Panc1 (cell line): ENCODE measurements at regions not wholly inside any gene's neighbourhood (a gene's known extent, or its start where the extent isn't known, plus 50 kb on each side); places are given as distances from the start of the nearest gene placed in this dataset.

Source experiments
- ATAC-seq: fragments of 200-7000 bp; cut with Tn5 transposase; 2 replicates; pipeline ENCODE4 v1.9.1; 2020; ENCODE audit warnings: mild to moderate bottlenecking, moderate library complexity
- BruUV-seq: library from RNA; stranded (reverse); fragments of 400-500 nt; replicated peaks from 2 replicates; lab custom pipeline; 2021; lab: Mats Ljungman, UMichigan
- CTCF ChIA-PET: fragments of 300-600 bp; sonication (Branson Sonifier 250); formaldehyde crosslinking; loops from one replicate; lab custom pipeline; 2022; ENCODE audit warnings: antibody characterized with exemption; lab: Charles Lee
- POLR2A ChIA-PET: fragments of 300-600 bp; sonication (Branson Sonifier 250); formaldehyde crosslinking; loops from one replicate; lab custom pipeline; 2022; ENCODE audit warnings: antibody characterized with exemption; lab: Charles Lee
- DNase-seq: peaks from one replicate; pipeline ENCODE4 v3.0.0-alpha.2; 2010; ENCODE audit warnings: low read depth, low spot score
- H3K27ac ChIP-seq: 2 replicates; pipeline ENCODE4 v1.5.1; 2011; ENCODE audit warnings: mild to moderate bottlenecking, low read length, inconsistent platforms
- H3K27me3 ChIP-seq: fragments of 200-500 bp; sonication (Bioruptor generic); 2 replicates; pipeline ENCODE4 v1.6.0; 2014; ENCODE audit warnings: low read length, inconsistent platforms; ENCODE audit not compliant: control insufficient read depth, insufficient read depth
- H3K36me3 ChIP-seq: fragments of 200-500 bp; sonication (Bioruptor generic); 2 replicates; pipeline ENCODE4 v1.5.1; 2014; ENCODE audit warnings: inconsistent platforms, mild to moderate bottlenecking, low read length, moderate library complexity; ENCODE audit not compliant: control insufficient read depth, insufficient read depth
- H3K4me1 ChIP-seq: 2 replicates; pipeline ENCODE4 v1.5.1; 2011; ENCODE audit warnings: inconsistent platforms, mild to moderate bottlenecking, low read length, moderate library complexity; ENCODE audit not compliant: control insufficient read depth, insufficient read depth
- H3K4me3 ChIP-seq, 2 experiments: 2 replicates each; pipeline ENCODE4 v1.5.1; 2011 to 2012; ENCODE audit warnings: low read depth in 2 of 2, low read length in 2 of 2, mild to moderate bottlenecking in 2 of 2, inconsistent platforms in 1 of 2, moderate library complexity in 1 of 2
- H3K9me3 ChIP-seq: fragments of 200-500 bp; sonication (Bioruptor generic); 2 replicates; pipeline ENCODE4 v1.5.1; 2014; ENCODE audit warnings: low read depth, mild to moderate bottlenecking, inconsistent platforms, low read length, moderate library complexity; ENCODE audit not compliant: control insufficient read depth, insufficient read depth
- CTCF ChIP-seq: fragments of 450-650 bp; IDR thresholded peaks from 2 replicates; pipeline ENCODE4 v1.5.1; 2017; ENCODE audit warnings: mild to moderate bottlenecking
- POLR2AphosphoS5 ChIP-seq: IDR thresholded peaks from 2 replicates; pipeline ENCODE4 v1.6.1; 2012; ENCODE audit warnings: mild to moderate bottlenecking, low read depth, low read length, moderate library complexity
- REST ChIP-seq, 2 experiments: IDR thresholded peaks; 2 replicates each; pipeline ENCODE4 v1.6.1; 2011 to 2012; ENCODE audit warnings: low read depth in 2 of 2, control low read depth in 1 of 2, low read length in 1 of 2, mild to moderate bottlenecking in 1 of 2, moderate library complexity in 1 of 2; ENCODE audit not compliant: insufficient read depth in 1 of 2
- SIN3A ChIP-seq: IDR thresholded peaks from 2 replicates; pipeline ENCODE4 v1.6.1; 2012; ENCODE audit warnings: low read depth, mild to moderate bottlenecking, low read length, moderate library complexity, borderline replicate concordance; ENCODE audit not compliant: insufficient read depth
- TCF7L2 ChIP-seq: IDR thresholded peaks from 2 replicates; pipeline ENCODE4 v1.6.1; 2011; ENCODE audit warnings: mild to moderate bottlenecking, low read depth, low read length, inconsistent platforms
- in situ Hi-C: cut with HindIII; loops from 2 replicates; pipeline ENCODE4 v1.10.0; 2016; ENCODE audit warnings: low sequenced_read_pairs, low pct_unique_long_range_greater_than_20kb
- intact Hi-C: fragments of 100-400 bp; cut with micrococcal nuclease; formaldehyde crosslinking; loops from one replicate; pipeline ENCODE4 v1.10.0; 2022; ENCODE audit not compliant: unreplicated experiment

- in situ Hi-C loops (no loop called here), intact Hi-C loops (no loop called here)
- no peaks in the 10 kb centered on the region for H3K27me3 ChIP-seq
- no peak overlapping the region for H3K4me3 ChIP-seq
- DNase-seq = no peak
- no peaks in the 10 kb centered on the region for H3K4me1 ChIP-seq
- BruUV-seq = no TSS peak
- TF ChIP-seq TCF7L2 (no peak), REST (IDR thresholded peaks at IDR 0.05; ENCODE audit: insufficient read depth in 1 of 2, low read depth in 2 of 2, low read length in 1 of 2) (no peak), SIN3A (no peak), POLR2AphosphoS5 (no peak), CTCF (no peak)
- ChIA-PET POLR2A (no interaction called here), CTCF (no interaction called here)
- H3K36me3 ChIP-seq = no peaks in the 10 kb centered on the region
- no peak for ATAC-seq
- H3K9me3 ChIP-seq = no peaks in the 10 kb centered on the region
- no peak overlapping the region for H3K27ac ChIP-seq
These were observed 517.1 kb downstream of the EPHA3 start for GRCh38 chr3:89624494-89624893.

- Histone ChIP-seq H3K27ac (no peak overlapping the region), H3K4me1 (no peaks in the 10 kb centered on the region), H3K4me3 (no peak overlapping the region), H3K9me3 (no peaks in the 10 kb centered on the region), H3K27me3 (no peaks in the 10 kb centered on the region), H3K36me3 (no peaks in the 10 kb centered on the region)
- in situ Hi-C loops = no loop called here
- CTCF ChIA-PET = no interaction called here
- TF ChIP-seq CTCF (no peak), SIN3A (no peak), REST (IDR thresholded peaks at IDR 0.05; ENCODE audit: insufficient read depth in 1 of 2, low read depth in 2 of 2, low read length in 1 of 2) (no peak), POLR2AphosphoS5 (no peak), TCF7L2 (no peak)
- ATAC-seq (no peak), DNase-seq (no peak)
- intact Hi-C loops = no loop called here
- POLR2A ChIA-PET = interaction anchor here (0.6 kb wide), 1 partner anchor 142 kb away, joined by 6 read pairs; no protein-coding TSS in a partner anchor
- no TSS peak for BruUV-seq
These were observed 518.5 kb downstream of the EPHA3 start for GRCh38 chr3:89625945-89626344.
